Epithelial cell of proximal tubule (primary cell): ENCODE measurements at regions not wholly inside any gene's neighbourhood (a gene's known extent, or its start where the extent isn't known, plus 50 kb on each side); places are given as distances from the start of the nearest gene placed in this dataset.
"Not testable (repeated sequence)": the region's sequence is repeated elsewhere in the genome, so short reads cannot be mapped to it uniquely, and the experiment has no call there.

Experiments
- DNase-seq: peaks from one replicate; pipeline ENCODE4 v3.0.0-alpha.2; 2011; ENCODE audit warnings: low read depth
- H3K4me3 ChIP-seq: 2 replicates; pipeline ENCODE4 v1.5.1; 2011; ENCODE audit warnings: low read depth, mild to moderate bottlenecking, low read length
- CTCF ChIP-seq: conservative IDR thresholded peaks from 2 replicates; pipeline ENCODE4 v1.5.1; 2012; ENCODE audit warnings: low read depth, mild to moderate bottlenecking, low read length

DNA sequence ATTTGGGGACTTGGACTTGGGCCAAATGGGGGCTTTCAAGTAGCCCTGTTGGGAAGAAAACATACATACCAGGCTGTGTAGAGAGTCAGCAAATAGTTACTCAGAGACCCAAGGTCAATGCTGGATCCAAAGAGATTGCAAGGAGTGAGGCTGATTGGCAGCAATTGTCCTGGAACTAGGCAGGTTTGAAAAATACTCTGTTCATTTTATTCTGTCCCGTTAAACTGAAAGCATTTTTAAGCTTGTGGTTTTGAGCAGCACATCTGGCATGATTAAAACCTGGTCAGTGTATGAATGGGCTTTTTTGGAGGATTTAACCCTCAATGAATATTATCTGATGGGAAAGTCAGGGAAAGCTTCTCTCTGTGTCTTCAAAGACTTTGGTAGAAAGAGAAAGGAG lies 294.3 kb upstream of the BOD1L1 start:
- H3K4me3 ChIP-seq = no peak overlapping the region
- no peak for TF ChIP-seq CTCF
- DNase-seq = no peak

- DNase-seq = no peak
- TF ChIP-seq CTCF = no peak
- no peak overlapping the region for H3K4me3 ChIP-seq
These were observed 294.9 kb upstream of the BOD1L1 start for GRCh38 chr4:13922459-13922858.

GRCh38 chr4:13922873-13923645 lies 295.5 kb upstream of the BOD1L1 start:
- TF ChIP-seq CTCF = no peak
- H3K4me3 ChIP-seq = no peak overlapping the region
- no peak for DNase-seq

- not testable (repeated sequence) for DNase-seq, H3K4me3 ChIP-seq
These were observed 297.4 kb upstream of the BOD1L1 start for GRCh38 chr4:13924900-13925299.

GRCh38 chr4:13928214-13928613 lies 300.7 kb upstream of the BOD1L1 start:
- no peak for DNase-seq
- no peak for TF ChIP-seq CTCF
- no peak overlapping the region for H3K4me3 ChIP-seq

DNA sequence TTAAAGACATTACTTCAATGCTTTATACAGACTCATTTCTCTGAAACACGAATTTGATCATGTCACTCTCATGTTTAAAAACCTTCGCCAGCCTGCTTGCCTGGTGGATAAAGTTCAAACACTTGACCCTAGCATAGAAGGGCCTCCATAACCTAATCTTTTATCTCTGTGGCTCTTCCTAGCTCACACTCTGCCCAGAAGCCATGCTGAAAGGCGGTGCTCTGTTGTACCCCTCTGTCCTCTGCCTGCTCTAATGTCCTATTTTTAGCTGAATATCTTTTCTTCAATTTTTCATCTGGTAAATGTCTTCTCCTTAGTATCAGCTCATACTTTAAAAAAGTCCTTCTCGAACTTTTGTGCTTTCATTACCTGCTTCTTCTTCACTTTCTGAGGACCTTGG lies 302.6 kb upstream of the BOD1L1 start:
- no peak overlapping the region for H3K4me3 ChIP-seq
- no peak for DNase-seq
- TF ChIP-seq CTCF = no peak

DNA sequence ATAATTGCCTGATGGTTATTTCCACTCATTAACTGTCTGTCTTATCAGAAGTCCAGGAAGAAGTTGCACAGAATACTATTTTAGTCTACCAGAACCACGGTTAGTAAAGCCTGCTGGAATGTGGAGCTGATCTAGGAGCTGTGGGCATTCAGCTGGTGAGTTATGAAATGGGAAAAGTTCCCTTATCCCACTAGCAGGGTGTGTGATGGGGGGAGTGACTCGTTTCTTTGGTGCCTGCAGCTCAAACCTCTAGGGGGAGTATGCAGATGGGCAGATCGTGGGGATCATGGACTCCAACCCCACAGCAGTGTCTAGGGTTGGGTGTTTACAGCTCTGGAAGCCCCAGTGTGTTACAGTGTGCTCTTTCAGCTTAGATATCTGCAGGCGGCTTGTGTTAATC lies 305.7 kb upstream of the BOD1L1 start:
- DNase-seq = no peak
- TF ChIP-seq CTCF = peak; percentile 43
- no peak overlapping the region for H3K4me3 ChIP-seq
